T-helper 9 cell (primary cell): ENCODE measurements at regions not wholly inside any gene's neighbourhood (a gene's known extent, or its start where the extent isn't known, plus 50 kb on each side); places are given as distances from the start of the nearest gene placed in this dataset.
"Not testable (repeated sequence)": the region's sequence is repeated elsewhere in the genome, so short reads cannot be mapped to it uniquely, and the experiment has no call there.

Experiments used
- DNase-seq: peaks from one replicate; pipeline ENCODE4 v3.0.0-alpha.2; 2020

DNA sequence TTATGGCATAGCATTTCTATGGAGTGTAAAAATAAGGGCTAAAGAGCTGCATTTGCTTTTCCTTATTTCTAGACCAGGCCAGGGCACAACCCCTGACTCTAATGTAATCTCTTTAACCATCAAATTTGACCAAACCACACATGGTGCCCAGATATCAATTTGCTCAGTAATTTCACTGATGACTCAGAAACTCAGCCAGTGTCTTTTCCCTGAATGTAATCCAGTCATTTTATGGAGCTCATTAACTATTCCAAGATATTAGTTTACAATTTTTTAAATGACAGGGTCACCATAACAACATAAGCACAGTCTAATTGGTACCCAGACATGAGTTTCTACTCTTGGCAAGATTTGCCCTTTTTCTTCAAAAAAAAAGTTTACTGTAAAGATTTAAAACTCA lies 270.8 kb upstream of the AGAP1 start:
- no peak for DNase-seq

DNA sequence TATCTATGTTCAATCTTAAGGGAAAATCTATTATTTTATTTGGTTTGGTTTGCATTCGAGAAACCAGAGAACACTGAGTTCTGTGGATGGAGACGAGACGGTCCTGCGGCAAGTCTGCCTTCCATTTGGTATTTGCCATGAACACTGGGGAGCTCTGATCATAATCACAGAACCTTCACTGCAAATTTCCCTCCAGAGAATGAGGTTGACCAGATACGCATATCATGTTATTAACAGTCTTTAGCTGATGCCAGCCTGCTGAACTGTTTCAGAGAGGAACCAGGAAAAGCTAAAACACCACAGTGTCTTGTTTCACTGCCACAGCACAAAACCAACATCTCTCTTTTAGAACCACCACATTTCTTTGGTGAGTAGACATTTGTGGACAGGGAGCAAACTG lies 269.4 kb upstream of the AGAP1 start:
- no peak for DNase-seq

DNA sequence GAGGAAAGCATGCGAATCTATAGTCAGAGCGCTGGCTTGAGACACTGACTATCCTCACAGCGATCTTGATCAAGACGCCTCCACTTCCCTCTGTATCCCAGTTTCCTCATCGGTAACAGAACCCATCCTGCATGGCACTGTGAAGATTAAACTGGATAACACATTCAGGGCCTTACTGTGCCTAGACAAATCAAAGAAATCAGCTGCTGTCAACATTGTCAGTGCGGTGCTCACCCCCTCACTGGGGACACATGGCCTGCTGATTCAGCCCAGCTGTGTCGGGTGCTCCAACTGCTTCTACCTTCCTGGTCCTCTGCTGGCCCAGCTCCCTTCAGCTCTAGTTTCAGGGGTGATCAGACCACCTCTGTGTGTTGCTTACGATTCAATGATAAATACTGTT lies 268.6 kb upstream of the AGAP1 start:
- no peak for DNase-seq

DNA sequence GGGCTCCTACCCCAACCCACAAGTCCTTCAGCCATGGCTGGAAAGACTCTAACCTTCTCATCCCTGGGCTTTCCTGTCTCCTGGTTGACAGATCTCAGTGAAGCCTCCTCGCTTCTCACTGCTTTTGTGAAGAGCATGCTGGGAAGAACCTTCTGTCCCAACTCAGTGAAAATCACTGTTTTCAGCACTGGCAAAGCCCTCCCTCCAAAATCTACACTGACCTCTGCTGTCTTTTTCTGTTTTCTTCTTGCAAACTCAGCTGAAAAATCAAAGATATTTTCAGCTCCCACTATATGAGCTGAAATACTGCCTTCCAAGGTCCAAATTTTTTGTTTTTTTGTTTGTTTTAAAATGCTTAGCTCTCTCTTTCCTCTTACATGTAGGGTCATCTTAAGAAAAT lies 266.3 kb upstream of the AGAP1 start:
- DNase-seq: no peak

DNA sequence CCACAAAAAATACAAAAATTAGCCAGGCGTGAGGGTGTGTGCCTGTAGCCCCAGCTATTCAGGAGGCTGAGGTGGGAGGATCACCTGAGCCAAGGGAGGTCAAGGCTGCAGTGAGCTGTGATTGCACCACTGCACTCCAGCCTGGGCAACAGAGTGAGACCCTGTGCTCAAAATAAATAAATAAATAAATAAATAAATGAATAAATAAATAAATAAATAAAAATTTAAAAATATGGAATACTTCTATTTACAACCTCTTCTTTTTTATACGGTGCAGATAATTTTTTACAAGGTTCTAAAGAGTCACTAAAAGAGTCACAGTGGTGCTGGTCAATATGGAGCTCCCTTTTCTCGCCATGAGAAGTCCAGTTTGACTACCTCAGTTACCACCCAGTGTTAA lies 265.4 kb upstream of the AGAP1 start:
- not testable (repeated sequence) for DNase-seq

DNA sequence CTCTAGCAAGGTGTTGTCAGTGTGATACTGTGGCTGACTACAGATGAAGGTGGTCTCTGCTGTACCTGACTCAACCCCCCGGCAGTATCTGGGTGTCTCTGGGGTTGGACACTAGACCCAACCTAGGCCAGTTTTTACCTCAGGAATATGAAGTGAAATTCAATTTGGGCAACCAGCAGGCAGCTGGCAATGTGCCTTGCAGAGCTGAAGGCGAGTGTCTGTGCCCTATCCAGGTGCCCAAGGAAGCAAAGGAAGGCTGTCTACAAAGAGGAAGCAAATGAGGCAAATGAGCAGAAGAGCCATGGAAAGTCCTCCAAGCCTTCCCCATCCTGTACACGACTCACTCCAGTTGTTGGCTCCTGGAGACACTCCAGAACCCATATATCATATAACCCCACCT lies 264.6 kb upstream of the AGAP1 start:
- no peak for DNase-seq

DNA sequence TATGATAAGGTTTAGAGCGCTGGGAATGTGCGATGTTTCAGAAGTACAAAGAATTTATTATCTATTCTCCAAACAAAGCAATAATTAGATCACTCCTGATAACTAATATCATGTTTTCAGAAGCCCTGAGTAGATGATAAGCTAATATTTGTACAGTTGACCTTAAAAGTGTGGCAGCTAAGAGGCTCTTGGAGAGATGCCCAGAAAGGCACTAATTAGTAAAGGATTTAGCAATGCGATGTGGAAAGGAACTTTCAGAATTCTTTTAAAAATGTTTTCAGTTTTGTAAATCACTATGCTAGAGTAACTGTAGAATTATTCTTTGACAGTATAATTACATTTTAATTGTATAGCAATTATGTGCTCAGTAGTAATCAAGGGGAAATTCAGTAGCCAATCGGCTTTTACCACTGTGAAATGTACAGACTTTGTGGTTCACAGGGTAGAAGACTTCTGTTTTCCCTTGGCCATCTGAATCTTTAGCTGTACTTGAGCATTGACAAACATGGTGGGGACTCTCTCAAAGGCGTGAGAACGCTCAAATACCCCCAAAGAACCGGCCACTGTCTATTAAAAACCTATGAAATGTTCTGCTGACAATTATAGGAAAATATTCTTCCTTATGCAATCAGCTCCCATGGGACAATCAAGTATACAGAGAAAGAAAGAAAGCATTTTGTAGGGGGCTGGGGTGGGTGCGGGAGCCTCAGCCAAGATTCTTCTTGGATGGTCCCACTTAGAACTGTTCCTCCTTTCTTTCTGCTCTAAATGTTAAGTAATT lies 262.8 kb upstream of the AGAP1 start:
- DNase-seq: no peak

DNA sequence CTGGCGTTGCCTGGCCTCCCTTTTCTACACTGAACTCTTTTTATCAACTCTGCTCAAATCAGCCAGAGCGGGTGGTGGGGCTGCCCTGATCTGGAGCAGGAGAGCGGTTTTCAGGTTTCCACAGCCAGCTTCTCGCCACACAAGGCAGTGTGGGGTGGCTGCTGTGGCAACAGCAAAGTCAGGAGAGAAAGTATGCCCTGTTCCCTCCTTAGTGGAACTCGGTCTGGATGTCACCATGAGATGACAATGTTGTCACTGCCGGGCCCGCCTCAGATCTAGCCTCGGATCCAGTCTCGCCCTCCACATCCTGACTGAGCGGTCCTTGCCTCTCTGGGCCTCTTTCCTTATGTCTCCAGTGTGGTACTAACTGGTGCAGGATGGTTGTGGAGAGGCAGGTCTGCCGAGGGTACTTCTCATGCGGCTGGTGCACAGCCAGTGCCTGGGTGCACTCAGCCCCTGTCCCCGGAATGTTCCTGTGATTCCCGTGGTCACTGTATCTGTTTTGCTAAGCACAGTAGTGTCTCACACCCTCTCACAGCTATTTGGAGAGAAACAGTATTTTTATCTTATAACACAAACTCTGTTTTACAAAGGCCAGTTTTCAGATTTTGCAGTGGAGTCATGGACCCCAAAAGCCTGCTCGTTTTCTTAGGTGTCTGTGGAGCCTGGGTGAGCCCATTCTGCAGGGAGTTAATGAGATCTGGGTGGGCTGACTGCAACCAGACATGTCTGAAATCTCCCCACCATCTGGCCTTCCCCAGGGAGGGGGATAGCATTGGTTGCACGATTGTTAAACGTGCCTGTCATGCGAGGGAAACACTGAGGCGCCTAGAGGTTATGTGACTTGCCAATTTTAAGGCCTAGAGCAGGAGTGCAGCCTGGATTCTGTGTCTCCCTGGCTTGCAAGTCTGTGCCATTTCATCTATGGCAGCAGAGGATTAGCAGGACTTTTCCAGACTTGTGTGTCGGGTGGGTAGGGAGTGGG lies 261.1 kb upstream of the AGAP1 start:
- no peak for DNase-seq

DNA sequence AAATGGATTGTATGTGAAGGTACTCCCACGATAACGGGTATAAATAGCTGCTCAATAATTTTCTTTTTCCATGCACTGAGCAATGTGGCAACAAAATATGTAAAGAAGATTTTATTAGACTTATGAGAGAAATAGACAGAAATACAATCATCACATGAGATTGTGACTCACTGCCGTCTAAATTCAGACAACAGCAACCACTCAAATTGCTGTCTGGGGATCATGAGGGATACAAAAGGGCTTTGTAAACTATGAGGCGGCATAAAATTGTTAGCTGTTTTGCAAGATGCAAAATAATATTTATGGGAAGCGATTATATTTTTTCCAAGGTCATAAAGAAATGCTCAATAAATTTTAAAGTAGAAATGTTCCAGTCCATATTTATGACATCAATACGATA lies 259.1 kb upstream of the AGAP1 start:
- DNase-seq: no peak

DNA sequence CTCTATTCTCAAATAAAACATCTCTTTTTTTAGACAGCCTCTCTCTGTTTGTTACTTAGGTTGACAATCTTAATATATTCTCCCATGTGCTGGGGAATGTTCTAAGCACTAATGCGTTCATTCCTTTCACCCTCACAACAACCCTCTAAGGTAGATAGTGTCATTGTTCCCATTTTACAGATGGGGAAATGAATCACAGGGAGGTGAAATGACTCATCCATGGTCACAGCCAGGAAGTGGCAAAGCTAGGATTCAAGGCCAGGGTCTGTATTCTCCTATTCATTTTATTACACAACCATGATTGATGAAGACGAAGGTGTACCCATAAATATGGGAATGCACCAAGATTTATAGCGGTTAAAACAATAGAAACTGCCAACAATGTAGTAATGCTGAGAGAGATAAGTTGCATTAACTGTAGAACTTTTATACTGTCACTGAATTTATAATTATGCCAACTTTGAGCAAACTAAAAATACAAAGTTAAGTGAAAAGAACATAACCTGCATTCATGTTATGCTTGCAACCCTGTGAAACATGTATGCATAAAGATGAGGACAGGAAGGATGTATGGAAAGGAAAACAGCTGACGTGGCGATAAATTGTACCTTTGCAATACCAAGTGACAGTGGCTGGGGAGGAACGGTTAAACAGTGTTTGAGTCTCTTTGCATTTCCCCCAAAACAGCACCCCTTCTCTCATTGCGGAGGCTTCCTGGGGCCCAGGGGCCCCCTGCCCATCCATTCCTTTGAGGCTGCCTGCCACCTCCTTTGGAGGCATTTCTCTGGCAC lies 257.7 kb upstream of the AGAP1 start:
- DNase-seq: no peak

DNA sequence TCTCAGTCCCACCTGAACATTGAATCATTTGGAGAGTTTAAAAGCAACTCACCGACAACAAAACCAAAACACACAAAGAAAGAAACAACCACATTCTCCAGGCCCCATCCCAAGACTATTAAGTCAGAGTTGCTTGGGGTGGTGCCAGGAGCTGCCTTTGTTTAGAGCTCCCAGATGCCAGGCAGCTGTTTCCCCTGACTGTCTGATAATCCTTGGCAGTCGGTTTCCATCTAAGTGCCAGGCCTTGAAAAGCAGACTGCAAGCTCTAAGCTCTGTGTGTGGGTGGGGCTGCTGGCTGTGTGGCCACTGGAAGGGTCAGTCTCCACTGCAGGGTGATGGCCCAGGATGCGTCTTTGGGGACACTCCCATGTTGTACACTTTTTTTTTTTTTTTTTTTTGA lies 255.3 kb upstream of the AGAP1 start:
- DNase-seq: no peak

DNA sequence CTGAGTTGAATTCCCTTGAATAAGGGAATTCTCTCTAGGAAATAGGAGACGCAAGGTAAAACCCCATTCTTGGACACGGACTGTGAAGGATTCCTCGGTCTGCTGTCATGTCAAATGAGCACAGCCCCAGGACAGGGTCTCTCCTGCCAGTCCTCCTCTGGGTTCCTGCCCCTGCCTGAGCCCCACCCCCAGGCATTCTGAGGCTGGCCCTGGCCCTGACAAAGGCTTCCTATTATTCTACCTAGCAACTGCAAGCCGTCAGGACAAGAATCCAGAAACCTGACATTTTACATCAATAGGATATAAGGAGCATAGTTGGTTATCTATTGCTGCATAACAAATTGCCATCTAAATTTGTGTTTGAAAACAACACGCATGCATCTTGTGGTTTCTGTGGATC lies 253.3 kb upstream of the AGAP1 start:
- no peak for DNase-seq

DNA sequence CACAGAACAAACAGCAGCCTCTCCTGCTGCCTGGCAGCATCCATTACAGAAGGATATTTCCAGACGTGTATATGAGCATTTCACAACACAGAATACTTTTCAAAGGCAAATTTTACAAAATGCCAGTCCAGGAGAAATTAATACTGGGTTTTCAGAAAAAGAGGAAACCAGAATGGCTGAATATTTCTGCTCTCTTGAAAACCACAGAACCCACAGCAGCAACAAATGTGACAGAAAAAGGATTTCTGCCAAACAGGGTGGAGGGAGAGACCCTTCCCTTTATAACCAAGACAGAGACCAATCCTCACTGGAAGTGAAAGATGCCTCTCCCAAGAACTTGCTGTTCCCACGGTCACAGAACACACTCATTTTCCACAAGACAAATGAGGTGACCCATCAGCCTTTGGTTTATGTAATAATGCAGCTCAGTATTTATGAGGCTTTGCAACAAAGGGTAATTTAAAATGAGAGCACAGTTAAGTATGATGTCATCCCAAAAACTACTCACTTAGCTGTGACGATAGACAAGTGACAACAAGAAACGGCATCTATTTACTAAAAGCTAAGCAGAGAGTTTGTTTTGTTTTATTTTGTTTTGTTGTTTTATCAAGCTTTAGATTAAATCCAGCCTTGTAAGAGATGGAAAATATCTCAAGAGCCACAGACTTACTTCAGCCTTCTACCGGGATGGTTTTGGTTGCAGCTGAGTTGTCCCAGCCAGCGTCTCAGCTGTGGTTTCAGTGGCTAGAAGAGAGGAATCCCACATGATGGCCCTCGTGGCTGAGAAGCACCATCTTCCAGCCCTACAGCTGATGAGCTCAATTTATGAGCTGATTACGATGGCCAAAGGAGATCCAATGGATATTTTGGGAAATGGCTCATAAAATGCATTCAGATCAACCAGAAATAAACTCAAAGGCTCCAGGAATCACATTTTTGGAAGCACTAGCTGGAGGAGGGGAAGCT lies 249.3 kb upstream of the AGAP1 start:
- no peak for DNase-seq

DNA sequence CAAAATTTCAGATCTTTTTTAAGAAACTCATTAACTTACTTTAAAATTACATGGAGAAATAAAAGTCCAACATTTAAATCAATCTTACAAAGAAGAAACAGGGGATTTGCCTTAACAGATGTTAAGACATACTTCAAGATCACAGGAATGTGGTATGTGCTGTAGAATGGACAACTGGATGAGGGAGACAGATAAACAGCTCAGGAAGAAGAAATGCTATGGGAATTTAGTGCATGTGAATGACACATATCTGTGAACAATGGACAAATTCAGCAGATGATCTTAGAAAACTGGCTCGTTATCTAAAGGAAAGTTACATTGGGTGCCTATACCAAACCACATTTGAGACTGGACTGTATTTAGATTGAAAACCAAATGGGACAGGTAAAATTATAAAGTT lies 246.8 kb upstream of the AGAP1 start:
- DNase-seq: no peak

DNA sequence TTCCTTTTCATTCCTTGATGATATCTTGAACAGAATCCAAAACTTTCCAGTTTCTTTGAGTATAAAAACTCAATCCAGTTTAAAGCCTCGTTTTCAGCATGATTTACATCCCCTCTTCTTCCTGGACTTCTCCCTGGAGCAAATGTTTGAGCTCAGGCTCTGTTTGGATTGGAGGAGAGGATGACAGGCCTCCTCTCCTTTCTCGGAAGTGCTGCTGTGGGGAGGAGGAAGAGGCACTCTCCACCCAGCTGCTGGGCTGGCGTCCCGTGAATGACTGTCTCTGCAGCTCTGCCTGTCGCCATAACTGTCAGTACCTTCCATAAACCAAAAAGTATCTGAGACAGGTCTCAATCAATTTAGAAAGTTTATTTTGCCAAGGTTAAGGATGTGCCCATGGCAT lies 238.2 kb upstream of the AGAP1 start:
- no peak for DNase-seq

DNA sequence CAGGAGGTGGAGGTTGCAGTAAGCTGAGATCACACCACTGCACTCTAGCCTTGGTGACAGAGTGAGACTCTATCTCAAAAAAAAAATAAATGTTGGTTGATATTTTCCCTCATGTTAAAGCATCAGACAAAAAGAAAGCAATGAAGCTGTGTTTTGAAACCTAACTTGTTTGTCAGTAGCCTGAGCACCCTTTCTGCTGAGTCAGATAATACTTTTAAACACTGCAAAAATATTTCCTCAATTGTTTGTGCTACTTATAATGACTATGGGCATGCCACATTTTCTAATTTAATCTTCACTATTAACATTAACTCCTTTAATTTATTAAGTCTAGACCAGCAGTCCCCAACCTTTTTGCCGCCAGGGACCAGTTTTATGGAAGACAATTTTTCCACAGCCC lies 236.3 kb upstream of the AGAP1 start:
- DNase-seq: no peak

DNA sequence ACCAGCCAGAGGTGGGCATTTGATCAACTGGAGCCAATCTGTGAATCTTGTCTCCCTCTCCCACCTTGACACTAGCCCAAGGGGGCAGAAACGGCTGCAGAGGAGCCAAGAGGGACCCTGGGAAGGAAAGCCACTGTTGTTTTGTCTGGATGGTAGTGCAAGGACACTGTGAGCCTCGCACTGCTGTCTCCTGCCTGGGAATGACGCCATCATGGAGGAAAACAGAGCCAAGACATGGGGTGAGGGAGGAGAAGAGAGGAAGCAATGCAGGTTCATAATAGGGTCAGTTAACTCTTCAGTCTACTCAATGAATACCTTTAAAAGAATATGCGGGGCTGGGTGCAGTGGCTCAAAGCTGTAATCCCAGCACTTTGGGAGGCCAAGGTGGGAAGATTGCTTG lies 231.1 kb upstream of the AGAP1 start:
- DNase-seq: no peak

DNA sequence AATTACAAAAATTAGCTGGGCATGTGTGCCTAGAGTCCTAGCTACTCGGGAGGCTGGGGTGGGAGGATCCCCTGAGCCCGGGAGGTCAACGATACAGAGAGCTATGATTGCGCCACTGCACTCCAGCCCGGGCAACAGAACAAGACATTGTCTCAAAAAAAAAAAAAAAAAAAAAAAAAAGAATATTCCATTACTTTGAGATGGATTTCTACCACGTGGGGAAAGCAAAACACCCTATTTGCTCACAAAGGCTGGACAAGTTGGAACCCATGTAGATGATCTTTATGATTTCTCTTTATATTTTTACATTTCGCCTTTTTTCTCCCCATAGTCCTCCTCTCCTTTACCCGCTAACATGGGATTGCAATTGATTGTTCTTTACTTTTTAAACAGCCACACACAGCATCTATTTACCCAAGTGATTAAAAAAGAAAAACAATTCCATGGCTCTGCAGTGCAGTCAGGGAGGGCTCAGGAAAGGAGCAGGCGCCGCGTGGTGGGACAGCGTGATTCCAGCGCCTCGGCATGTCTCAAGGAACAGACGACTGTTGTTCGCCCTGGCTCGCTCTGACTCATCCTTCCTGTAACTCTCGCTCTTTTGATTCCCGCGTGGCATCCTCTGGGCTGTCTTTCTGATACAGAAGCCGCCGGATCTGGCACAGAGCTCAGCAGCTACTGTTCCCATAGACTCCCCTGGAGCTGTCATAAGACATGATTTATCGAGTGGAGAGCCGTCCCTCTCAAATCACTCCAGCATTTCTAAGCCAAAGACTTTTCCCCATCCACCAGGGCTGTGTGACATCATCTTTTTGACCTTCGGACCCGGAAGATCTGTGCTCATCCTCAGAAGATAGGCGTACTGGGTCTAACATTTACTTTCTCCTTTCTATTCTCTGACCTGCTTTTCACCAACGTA lies 230.4 kb upstream of the AGAP1 start:
- no peak for DNase-seq

DNA sequence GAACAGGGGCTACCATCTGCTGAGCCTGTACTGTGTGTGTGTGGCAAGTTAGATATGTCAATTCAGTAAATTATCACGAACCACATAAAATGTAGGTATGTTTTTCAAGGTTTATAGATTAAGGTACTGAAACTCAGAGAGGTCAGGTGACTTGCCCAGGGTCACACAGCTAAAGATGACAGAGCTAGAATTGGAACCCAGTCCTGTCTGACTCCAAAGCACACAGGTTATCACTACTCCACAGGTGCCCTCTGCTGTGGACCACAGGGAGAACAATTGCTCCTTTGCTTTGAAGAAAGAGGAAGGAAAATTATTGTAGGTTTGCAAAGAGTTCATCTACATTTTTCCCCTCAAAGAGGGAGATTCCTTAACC lies 229.7 kb upstream of the AGAP1 start:
- DNase-seq: no peak

DNA sequence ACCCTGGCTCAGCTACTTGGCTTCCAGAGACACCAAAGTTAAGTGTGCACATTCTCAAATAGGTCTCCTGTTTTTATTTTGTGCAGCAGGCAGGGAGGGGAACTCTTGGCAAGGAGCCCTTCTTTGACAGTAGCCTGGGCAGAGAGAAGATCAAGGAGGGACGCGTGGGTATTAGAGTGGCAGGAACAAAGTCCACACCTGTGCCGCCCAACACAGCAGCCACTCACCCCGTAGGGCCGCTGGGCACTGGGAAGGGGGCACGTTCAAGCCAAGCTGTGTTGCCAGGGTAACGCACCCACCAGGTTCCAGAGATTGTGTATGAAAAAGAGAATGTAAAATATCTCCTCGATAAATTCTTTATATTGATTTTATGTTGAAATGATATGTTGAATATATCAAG lies 229.3 kb upstream of the AGAP1 start:
- no peak for DNase-seq

DNA sequence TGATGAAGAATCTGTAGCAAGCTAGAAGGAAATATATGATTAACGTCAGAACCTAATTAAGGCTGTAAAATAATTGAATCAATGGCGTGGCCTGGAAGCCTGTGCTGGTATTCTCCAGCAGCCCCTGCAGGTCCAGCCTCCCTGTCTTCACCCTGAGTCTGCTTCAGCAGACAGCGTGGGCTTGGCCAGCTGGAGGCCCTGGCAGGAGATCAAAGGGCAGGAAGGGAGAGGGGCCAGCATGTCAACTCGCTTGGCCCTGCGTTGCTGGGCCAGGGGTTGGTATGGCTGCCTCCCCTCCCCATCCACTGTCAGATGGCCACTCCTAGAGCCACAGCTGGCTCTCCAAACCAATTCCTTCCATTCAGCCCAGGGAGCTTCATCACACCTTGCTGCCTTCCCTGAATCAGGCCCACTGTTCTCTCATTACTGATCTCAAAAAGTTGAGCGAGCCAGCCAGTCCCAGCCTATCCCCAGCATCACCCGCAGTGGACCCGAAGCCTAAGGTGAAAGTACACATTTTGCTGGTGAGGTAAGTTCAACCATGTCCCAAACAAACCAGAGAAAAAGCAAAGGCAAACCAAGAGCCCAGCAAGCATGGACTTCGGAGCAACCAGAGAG lies 228.4 kb upstream of the AGAP1 start:
- no peak for DNase-seq
